ENCODE measurements at regions not wholly inside any gene's neighbourhood (a gene's known extent, or its start where the extent isn't known, plus 50 kb on each side); places are given as distances from the start of the nearest gene placed in this dataset.

DNA sequence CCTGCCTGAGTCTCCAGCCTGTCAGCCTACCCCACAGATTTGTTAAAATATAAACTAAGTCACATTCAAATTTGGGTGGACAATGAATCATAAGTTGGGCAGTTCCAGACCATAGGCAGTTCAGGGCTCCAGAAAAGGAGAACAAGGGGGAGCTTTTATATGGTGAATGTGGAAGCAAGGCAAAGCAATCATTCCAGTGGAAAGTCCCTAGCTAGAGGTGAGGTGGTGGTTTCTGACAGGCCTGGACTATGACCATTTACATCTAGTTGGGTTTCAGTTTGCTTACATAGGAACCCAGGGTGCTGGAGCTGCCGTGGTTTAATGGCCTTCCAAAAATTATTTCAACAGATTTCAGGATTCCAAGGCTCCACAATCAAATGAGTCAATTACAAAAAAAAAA is 207.3 kb downstream of the AEBP2 start:
- no TSS peak for BruUV-seq (replicated peaks)
- H3K4me1 ChIP-seq = no peaks in the 10 kb centered on the region
- DNase-seq = no peak
- no peaks in the 10 kb centered on the region for H3K36me3 ChIP-seq (ENCODE audit: control insufficient read depth, insufficient read depth, low read length)
- H3K27ac Mint-ChIP-seq (ENCODE audit: unreplicated experiment) = no peak overlapping the region
- H3K9me3 ChIP-seq = peaks cover 5% of the 10 kb centered on the region; the same call in 1 of the 2 replicates
- H3K9me3 Mint-ChIP-seq (ENCODE audit: unreplicated experiment) = peaks cover 9% of the 10 kb centered on the region
- no peaks in the 10 kb centered on the region for H3K36me3 Mint-ChIP-seq (ENCODE audit: insufficient read depth, unreplicated experiment)
- no peak overlapping the region for H3K4me3 Mint-ChIP-seq (ENCODE audit: unreplicated experiment)
- H3K27me3 ChIP-seq (replicated peaks; ENCODE audit: control insufficient read depth, insufficient read depth, low read length) = no peaks in the 10 kb centered on the region
- no peaks in the 10 kb centered on the region for H3K27me3 Mint-ChIP-seq (ENCODE audit: insufficient read depth, unreplicated experiment)
- intact Hi-C loops (cut with micrococcal nuclease; ENCODE audit: unreplicated experiment) = loop anchor here (10.0 kb wide), 1 partner anchor 782 kb away; no protein-coding TSS in a partner anchor
- ChIA-PET CTCF (no interaction called here), POLR2A (no interaction called here)
- H3K4me3 ChIP-seq (ENCODE audit: low read depth, low read length) = no peak overlapping the region
- TF ChIP-seq, protein P1, sequence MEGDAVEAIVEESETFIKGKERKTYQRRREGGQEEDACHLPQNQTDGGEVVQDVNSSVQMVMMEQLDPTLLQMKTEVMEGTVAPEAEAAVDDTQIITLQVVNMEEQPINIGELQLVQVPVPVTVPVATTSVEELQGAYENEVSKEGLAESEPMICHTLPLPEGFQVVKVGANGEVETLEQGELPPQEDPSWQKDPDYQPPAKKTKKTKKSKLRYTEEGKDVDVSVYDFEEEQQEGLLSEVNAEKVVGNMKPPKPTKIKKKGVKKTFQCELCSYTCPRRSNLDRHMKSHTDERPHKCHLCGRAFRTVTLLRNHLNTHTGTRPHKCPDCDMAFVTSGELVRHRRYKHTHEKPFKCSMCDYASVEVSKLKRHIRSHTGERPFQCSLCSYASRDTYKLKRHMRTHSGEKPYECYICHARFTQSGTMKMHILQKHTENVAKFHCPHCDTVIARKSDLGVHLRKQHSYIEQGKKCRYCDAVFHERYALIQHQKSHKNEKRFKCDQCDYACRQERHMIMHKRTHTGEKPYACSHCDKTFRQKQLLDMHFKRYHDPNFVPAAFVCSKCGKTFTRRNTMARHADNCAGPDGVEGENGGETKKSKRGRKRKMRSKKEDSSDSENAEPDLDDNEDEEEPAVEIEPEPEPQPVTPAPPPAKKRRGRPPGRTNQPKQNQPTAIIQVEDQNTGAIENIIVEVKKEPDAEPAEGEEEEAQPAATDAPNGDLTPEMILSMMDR (IDR thresholded peaks at IDR 0.05; ENCODE audit: insufficient read depth in 1 of 2, low read depth in 1 of 2, low read length in 1 of 2, severe bottlenecking in 1 of 2, unreplicated experiment in 1 of 2) = no peak
- H3K4me1 Mint-ChIP-seq (ENCODE audit: low read depth, unreplicated experiment) = no peaks in the 10 kb centered on the region

DNA sequence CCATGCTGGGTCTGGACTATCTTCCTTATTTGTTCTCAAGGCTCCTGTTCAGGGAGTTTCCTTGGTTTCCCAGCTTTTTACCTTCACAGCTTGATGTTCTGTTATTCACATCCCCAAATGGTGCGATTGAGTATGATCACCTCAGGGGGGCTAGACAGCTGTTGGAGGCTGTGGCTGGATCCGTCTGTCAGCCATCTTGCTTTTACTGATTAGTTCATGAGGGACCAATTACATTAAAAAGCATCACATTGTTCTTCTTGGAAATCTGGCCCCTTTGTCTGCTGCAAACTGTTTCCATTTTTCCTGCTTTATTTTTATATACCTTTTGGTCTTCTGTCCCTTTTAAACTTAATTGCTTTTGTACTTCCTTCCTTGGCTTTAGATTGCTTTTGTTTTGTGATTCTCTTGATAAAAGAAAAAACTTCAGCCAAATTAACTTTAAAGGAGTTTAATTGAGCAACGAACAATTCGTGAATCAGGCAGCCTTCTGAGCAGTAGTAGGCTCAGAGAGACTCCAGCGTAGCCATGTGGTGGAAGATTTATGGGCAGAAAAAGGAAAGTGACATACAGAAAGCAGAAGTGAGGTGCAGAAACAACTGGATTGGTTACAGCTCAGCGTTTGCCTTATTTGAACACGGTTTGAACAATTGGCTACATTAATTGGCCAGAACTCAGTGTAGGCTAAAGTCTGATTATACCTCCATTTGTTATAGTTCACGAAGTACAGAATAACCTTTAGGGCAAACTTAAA is 208.7 kb downstream of the AEBP2 start:
- intact Hi-C loops (cut with micrococcal nuclease; ENCODE audit: unreplicated experiment) = loop anchor here (10.0 kb wide), 1 partner anchor 783 kb away; no protein-coding TSS in a partner anchor
- no TSS peak for BruUV-seq (replicated peaks)
- Histone ChIP-seq H3K4me3 (ENCODE audit: low read depth, low read length) (no peak overlapping the region), H3K36me3 (ENCODE audit: control insufficient read depth, insufficient read depth, low read length) (no peaks in the 10 kb centered on the region), H3K9me3 (peaks cover 5% of the 10 kb centered on the region; the same call in 1 of the 2 replicates), H3K27me3 (replicated peaks; ENCODE audit: control insufficient read depth, insufficient read depth, low read length) (no peaks in the 10 kb centered on the region), H3K4me1 (no peaks in the 10 kb centered on the region)
- TF ChIP-seq, protein P1 (IDR thresholded peaks at IDR 0.05; ENCODE audit: insufficient read depth in 1 of 2, low read depth in 1 of 2, low read length in 1 of 2, severe bottlenecking in 1 of 2, unreplicated experiment in 1 of 2) = no peak
- Mint-ChIP-seq H3K27me3 (ENCODE audit: insufficient read depth, unreplicated experiment) (no peaks in the 10 kb centered on the region), H3K9me3 (ENCODE audit: unreplicated experiment) (peaks cover 9% of the 10 kb centered on the region), H3K4me3 (ENCODE audit: unreplicated experiment) (no peak overlapping the region), H3K36me3 (ENCODE audit: insufficient read depth, unreplicated experiment) (no peaks in the 10 kb centered on the region), H3K27ac (ENCODE audit: unreplicated experiment) (no peak overlapping the region), H3K4me1 (ENCODE audit: low read depth, unreplicated experiment) (no peaks in the 10 kb centered on the region)
- no peak for DNase-seq
- ChIA-PET POLR2A (no interaction called here), CTCF (no interaction called here)

DNA sequence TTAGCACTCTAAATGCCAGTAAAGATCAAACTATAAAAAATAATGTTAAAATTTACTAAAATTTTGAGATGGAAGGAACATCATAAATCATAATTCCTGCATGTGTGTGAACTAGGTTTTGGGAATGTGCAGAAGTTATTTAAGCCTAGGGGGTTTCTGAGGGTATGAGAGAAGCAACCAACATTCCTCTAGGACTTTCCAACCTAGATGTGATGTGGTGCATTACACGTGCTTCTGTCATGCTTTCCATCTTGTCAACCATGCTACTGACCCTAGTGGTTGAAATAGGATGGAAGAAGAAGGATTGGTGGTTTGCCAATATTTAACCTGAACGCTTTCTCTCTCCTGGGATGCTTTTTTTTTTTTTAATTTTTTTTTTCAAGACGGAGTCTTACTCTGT is 209.3 kb downstream of the AEBP2 start:
- no peak for DNase-seq

More for the DNA sequence above, 209.3 kb downstream of the AEBP2 start:
- H3K4me1 ChIP-seq = no peaks in the 10 kb centered on the region
- peaks cover 5% of the 10 kb centered on the region; the same call in 1 of the 2 replicates for H3K9me3 ChIP-seq
- no peaks in the 10 kb centered on the region for H3K36me3 ChIP-seq (ENCODE audit: control insufficient read depth, insufficient read depth, low read length)
- Mint-ChIP-seq H3K4me1 (ENCODE audit: low read depth, unreplicated experiment) (no peaks in the 10 kb centered on the region), H3K4me3 (ENCODE audit: unreplicated experiment) (no peak overlapping the region), H3K27ac (ENCODE audit: unreplicated experiment) (no peak overlapping the region), H3K27me3 (ENCODE audit: insufficient read depth, unreplicated experiment) (no peaks in the 10 kb centered on the region), H3K36me3 (ENCODE audit: insufficient read depth, unreplicated experiment) (no peaks in the 10 kb centered on the region), H3K9me3 (ENCODE audit: unreplicated experiment) (peaks cover 9% of the 10 kb centered on the region)
- H3K4me3 ChIP-seq (ENCODE audit: low read depth, low read length) = no peak overlapping the region
- TF ChIP-seq, protein P1 (IDR thresholded peaks at IDR 0.05; ENCODE audit: insufficient read depth in 1 of 2, low read depth in 1 of 2, low read length in 1 of 2, severe bottlenecking in 1 of 2, unreplicated experiment in 1 of 2) = no peak
- BruUV-seq (replicated peaks) = no TSS peak
- intact Hi-C loops (cut with micrococcal nuclease; ENCODE audit: unreplicated experiment) = loop anchor here (10.0 kb wide), 1 partner anchor 784 kb away; no protein-coding TSS in a partner anchor
- POLR2A ChIA-PET = no interaction called here
- CTCF ChIA-PET = no interaction called here
- H3K27me3 ChIP-seq (replicated peaks; ENCODE audit: control insufficient read depth, insufficient read depth, low read length) = no peaks in the 10 kb centered on the region
